HepG2 (cell line): ENCODE measurements at regions not wholly inside any gene's neighbourhood (a gene's known extent, or its start where the extent isn't known, plus 50 kb on each side); places are given as distances from the start of the nearest gene placed in this dataset.

Source experiments
- AHR ChIP-seq: IDR thresholded peaks from 2 replicates; pipeline ENCODE4 v1.6.1; 2018; ENCODE audit warnings: missing genetic modification reagents, missing compliant biosample characterization
- HOXA3 ChIP-seq: sonication (generic); formaldehyde crosslinking; IDR thresholded peaks from 2 replicates; pipeline ENCODE4 v1.5.0; 2020; ENCODE audit warnings: missing genetic modification reagents
- MED13 ChIP-seq: sonication (generic); formaldehyde crosslinking; IDR thresholded peaks from 2 replicates; pipeline ENCODE4 v1.5.0; 2020; ENCODE audit warnings: missing genetic modification reagents
- NBN ChIP-seq: fragments of 450-650 bp; conservative IDR thresholded peaks from 2 replicates; pipeline ENCODE4 v1.6.1; 2017
- NFRKB ChIP-seq: fragments of 450-650 bp; IDR thresholded peaks from 2 replicates; pipeline ENCODE4 v1.6.1; 2017
- PAX8 ChIP-seq: sonication (generic); formaldehyde crosslinking; IDR thresholded peaks from 2 replicates; pipeline ENCODE4 v1.8.0; 2022; ENCODE audit warnings: mild to moderate bottlenecking, missing genetic modification reagents, borderline replicate concordance
- RFX5 ChIP-seq: IDR thresholded peaks from 2 replicates; pipeline ENCODE4 v1.6.1; 2011; ENCODE audit warnings: low read depth, low read length, improper control_type of control experiment
- SMARCE1 ChIP-seq: fragments of 450-650 bp; IDR thresholded peaks from 2 replicates; pipeline ENCODE4 v1.6.1; 2017; ENCODE audit warnings: borderline replicate concordance
- ZMYM3 ChIP-seq: sonication (generic); formaldehyde crosslinking; IDR thresholded peaks from 2 replicates; pipeline ENCODE4 v1.5.1; 2020; ENCODE audit warnings: mild to moderate bottlenecking, missing genetic modification reagents
- ZNF260 ChIP-seq: sonication (generic); formaldehyde crosslinking; IDR thresholded peaks from 2 replicates; pipeline ENCODE4 v1.4.0; 2020; ENCODE audit warnings: missing genetic modification reagents, low read depth, mild to moderate bottlenecking, borderline replicate concordance
- ZNF460 ChIP-seq: sonication (generic); formaldehyde crosslinking; IDR thresholded peaks from 2 replicates; pipeline ENCODE4 v1.5.1; 2020; ENCODE audit warnings: missing genetic modification reagents, mild to moderate bottlenecking, borderline replicate concordance
- ZNF546 ChIP-seq: sonication (generic); formaldehyde crosslinking; conservative IDR thresholded peaks from 2 replicates; pipeline ENCODE4 v1.8.1; 2023; ENCODE audit warnings: mild to moderate bottlenecking, missing genetic modification reagents
- ZNF605 ChIP-seq: sonication (generic); formaldehyde crosslinking; IDR thresholded peaks from 2 replicates; pipeline ENCODE4 v1.8.0; 2022; ENCODE audit warnings: mild to moderate bottlenecking, missing genetic modification reagents
- ZNF644 ChIP-seq: IDR thresholded peaks from 2 replicates; pipeline ENCODE4 v1.6.1; 2016; ENCODE audit warnings: low read depth
- ZNF792 ChIP-seq: IDR thresholded peaks from 2 replicates; pipeline ENCODE4 v1.6.1; 2016
- TF ChIP-seq, protein P1 (sequence below): sonication (generic); formaldehyde crosslinking; IDR thresholded peaks from 2 replicates; pipeline ENCODE4 v1.4.0; 2020; ENCODE audit warnings: missing genetic modification reagents
- TF ChIP-seq, protein P2 (sequence below): sonication (generic); formaldehyde crosslinking; IDR thresholded peaks from 2 replicates; pipeline ENCODE4 v1.5.1; 2020; ENCODE audit warnings: missing genetic modification reagents, mild to moderate bottlenecking, borderline replicate concordance
- TF ChIP-seq, protein P3 (sequence below): sonication (generic); formaldehyde crosslinking; IDR thresholded peaks from 2 replicates; pipeline ENCODE4 v1.4.0; 2020; ENCODE audit warnings: missing genetic modification reagents
- TF ChIP-seq, protein P4 (sequence below): sonication (generic); formaldehyde crosslinking; IDR thresholded peaks from 2 replicates; pipeline ENCODE4 v1.5.0; 2020; ENCODE audit warnings: missing genetic modification reagents

DNA sequence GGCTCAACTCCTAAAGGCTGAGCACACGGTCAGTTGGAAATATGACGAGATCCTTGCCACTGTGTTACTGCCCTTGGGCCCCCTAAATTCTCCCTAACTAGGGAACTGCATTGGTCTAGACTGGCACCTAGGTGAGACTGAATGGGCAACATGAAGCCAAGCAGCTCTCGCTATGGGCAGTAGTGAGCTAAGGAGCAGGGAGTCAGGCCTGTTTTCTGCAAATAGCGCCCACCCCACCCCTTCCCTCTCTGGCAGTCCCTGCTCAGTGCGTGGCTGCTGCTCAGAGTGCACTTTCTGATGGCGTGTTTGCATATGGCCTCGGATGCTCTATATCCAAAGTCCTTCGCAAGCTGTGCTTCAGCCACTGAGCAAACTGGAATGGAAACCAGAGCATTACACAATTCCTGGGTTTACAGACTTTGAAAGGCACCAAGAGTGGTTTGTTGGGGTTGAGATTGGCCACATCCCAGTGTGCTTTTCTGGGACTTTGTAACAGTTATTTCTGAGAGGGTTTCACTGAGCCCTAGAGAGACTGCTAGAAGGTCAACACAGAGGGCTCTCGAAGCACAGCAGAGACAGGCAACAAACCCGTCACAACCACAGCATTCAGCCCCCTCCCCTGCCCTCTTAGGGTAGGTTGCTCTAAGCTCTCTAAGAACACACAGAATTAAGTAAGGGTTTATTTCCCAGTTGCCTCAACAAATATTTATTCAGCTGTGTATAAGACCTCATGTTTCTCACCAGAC lies 419.9 kb downstream of the STK39 start (continued):
- TF ChIP-seq ZMYM3 (CRISPR knock-in tag) (peak; percentile 95), AHR (CRISPR knock-in tag) (0 out of 2 replicates have a peak, but pooled peaks have one; percentile 64), HOXA3 (CRISPR knock-in tag) (peak; percentile 90), ZNF792 (CRISPR knock-in tag) (peak; percentile 93), SMARCE1 (no peak), ZNF460 (peak; percentile 53; the same call in 1 of the 2 replicates), ZNF605 (CRISPR knock-in tag) (peak; percentile 99), ZNF260 (CRISPR knock-in tag) (no peak), ZNF546 (CRISPR knock-in tag) (0 out of 2 replicates have a peak, but pooled peaks have one; percentile 30), NBN (no peak), MED13 (CRISPR knock-in tag) (peak; percentile 88), RFX5 (peak; percentile 54; the same call in 1 of the 2 replicates), PAX8 (no peak), ZNF644 (CRISPR knock-in tag) (peak; percentile 100), NFRKB (no peak)
- TF ChIP-seq, protein P1, sequence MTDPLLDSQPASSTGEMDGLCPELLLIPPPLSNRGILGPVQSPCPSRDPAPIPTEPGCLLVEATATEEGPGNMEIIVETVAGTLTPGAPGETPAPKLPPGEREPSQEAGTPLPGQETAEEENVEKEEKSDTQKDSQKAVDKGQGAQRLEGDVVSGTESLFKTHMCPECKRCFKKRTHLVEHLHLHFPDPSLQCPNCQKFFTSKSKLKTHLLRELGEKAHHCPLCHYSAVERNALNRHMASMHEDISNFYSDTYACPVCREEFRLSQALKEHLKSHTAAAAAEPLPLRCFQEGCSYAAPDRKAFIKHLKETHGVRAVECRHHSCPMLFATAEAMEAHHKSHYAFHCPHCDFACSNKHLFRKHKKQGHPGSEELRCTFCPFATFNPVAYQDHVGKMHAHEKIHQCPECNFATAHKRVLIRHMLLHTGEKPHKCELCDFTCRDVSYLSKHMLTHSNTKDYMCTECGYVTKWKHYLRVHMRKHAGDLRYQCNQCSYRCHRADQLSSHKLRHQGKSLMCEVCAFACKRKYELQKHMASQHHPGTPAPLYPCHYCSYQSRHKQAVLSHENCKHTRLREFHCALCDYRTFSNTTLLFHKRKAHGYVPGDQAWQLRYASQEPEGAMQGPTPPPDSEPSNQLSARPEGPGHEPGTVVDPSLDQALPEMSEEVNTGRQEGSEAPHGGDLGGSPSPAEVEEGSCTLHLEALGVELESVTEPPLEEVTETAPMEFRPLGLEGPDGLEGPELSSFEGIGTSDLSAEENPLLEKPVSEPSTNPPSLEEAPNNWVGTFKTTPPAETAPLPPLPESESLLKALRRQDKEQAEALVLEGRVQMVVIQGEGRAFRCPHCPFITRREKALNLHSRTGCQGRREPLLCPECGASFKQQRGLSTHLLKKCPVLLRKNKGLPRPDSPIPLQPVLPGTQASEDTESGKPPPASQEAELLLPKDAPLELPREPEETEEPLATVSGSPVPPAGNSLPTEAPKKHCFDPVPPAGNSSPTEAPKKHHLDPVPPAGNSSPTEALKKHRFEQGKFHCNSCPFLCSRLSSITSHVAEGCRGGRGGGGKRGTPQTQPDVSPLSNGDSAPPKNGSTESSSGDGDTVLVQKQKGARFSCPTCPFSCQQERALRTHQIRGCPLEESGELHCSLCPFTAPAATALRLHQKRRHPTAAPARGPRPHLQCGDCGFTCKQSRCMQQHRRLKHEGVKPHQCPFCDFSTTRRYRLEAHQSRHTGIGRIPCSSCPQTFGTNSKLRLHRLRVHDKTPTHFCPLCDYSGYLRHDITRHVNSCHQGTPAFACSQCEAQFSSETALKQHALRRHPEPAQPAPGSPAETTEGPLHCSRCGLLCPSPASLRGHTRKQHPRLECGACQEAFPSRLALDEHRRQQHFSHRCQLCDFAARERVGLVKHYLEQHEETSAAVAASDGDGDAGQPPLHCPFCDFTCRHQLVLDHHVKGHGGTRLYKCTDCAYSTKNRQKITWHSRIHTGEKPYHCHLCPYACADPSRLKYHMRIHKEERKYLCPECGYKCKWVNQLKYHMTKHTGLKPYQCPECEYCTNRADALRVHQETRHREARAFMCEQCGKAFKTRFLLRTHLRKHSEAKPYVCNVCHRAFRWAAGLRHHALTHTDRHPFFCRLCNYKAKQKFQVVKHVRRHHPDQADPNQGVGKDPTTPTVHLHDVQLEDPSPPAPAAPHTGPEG (CRISPR knock-in tag) = peak; percentile 79; the same call in 1 of the 2 replicates
- TF ChIP-seq, protein P2, sequence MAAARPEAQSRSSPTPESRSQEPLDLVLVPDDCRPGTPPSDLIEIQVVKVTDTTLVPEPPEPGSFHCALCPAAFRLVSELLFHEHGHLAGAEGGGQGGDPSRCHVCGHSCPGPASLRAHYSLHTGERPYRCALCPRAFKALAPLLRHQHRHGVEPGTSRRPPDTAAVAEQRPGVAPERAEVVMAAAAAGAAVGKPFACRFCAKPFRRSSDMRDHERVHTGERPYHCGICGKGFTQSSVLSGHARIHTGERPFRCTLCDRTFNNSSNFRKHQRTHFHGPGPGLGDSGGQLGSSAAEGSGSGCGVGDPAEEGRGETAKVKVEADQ (CRISPR knock-in tag) = peak; percentile 27; the same call in 1 of the 2 replicates
- TF ChIP-seq, protein P3, sequence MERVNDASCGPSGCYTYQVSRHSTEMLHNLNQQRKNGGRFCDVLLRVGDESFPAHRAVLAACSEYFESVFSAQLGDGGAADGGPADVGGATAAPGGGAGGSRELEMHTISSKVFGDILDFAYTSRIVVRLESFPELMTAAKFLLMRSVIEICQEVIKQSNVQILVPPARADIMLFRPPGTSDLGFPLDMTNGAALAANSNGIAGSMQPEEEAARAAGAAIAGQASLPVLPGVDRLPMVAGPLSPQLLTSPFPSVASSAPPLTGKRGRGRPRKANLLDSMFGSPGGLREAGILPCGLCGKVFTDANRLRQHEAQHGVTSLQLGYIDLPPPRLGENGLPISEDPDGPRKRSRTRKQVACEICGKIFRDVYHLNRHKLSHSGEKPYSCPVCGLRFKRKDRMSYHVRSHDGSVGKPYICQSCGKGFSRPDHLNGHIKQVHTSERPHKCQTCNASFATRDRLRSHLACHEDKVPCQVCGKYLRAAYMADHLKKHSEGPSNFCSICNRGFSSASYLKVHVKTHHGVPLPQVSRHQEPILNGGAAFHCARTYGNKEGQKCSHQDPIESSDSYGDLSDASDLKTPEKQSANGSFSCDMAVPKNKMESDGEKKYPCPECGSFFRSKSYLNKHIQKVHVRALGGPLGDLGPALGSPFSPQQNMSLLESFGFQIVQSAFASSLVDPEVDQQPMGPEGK (CRISPR knock-in tag) = peak; percentile 74
- TF ChIP-seq, protein P4, sequence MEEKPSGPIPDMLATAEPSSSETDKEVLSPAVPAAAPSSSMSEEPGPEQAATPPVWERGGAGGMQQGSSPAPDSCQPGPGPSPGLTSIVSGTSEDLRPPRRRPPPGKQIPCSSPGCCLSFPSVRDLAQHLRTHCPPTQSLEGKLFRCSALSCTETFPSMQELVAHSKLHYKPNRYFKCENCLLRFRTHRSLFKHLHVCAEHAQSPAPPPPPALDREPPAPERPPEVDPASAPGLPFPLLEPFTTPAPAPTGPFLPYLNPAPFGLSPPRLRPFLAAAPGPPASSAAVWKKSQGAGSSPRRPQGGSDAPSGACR = peak; percentile 97
